ENCODE measurements at regions not wholly inside any gene's neighbourhood (a gene's known extent, or its start where the extent isn't known, plus 50 kb on each side); places are given as distances from the start of the nearest gene placed in this dataset.

- no peak for DNase-seq (ENCODE audit: low read depth)
These were observed 159.4 kb upstream of the TWIST2 start for GRCh38 chr2:238688193-238689153.

- no peak for DNase-seq (ENCODE audit: low read depth)
These were observed 158.6 kb upstream of the TWIST2 start for GRCh38 chr2:238689331-238689730.

GRCh38 chr2:238689871-238690389, 158.0 kb upstream of the TWIST2 start:
- DNase-seq (ENCODE audit: low read depth), result no peak

- DNase-seq (ENCODE audit: low read depth), result no peak
These were observed 157.4 kb upstream of the TWIST2 start for GRCh38 chr2:238690511-238690910.

- DNase-seq (ENCODE audit: low read depth), result no peak
These were observed 156.0 kb upstream of the TWIST2 start for GRCh38 chr2:238691596-238692491.

GRCh38 chr2:238692562-238692961, 155.3 kb upstream of the TWIST2 start:
- no peak for DNase-seq (ENCODE audit: low read depth)

GRCh38 chr2:238693337-238694093, 154.4 kb upstream of the TWIST2 start:
- no peak for DNase-seq (ENCODE audit: low read depth)

- no peak for DNase-seq (ENCODE audit: low read depth)
These were observed 153.6 kb upstream of the TWIST2 start for GRCh38 chr2:238694136-238694755.

- DNase-seq (ENCODE audit: low read depth), result no peak
These were observed 153.0 kb upstream of the TWIST2 start for GRCh38 chr2:238694922-238695321.

- DNase-seq (ENCODE audit: low read depth), result no peak
These were observed 152.3 kb upstream of the TWIST2 start for GRCh38 chr2:238695538-238695937.

- DNase-seq (ENCODE audit: low read depth), result no peak
These were observed 151.6 kb upstream of the TWIST2 start for GRCh38 chr2:238696331-238696730.

- no peak for DNase-seq (ENCODE audit: low read depth)
These were observed 151.1 kb upstream of the TWIST2 start for GRCh38 chr2:238696786-238697185.

- no peak for DNase-seq (ENCODE audit: low read depth)
These were observed 150.5 kb upstream of the TWIST2 start for GRCh38 chr2:238697193-238698071.

- no peak for DNase-seq (ENCODE audit: low read depth)
These were observed 149.9 kb upstream of the TWIST2 start for GRCh38 chr2:238698072-238698352.

- DNase-seq (ENCODE audit: low read depth), result no peak
These were observed 149.2 kb upstream of the TWIST2 start for GRCh38 chr2:238698451-238699306.

GRCh38 chr2:238699307-238700116, 148.4 kb upstream of the TWIST2 start:
- no peak for DNase-seq (ENCODE audit: low read depth)

- DNase-seq (ENCODE audit: low read depth), result no peak
These were observed 147.8 kb upstream of the TWIST2 start for GRCh38 chr2:238700117-238700457.

- DNase-seq (ENCODE audit: low read depth), result no peak
These were observed 147.2 kb upstream of the TWIST2 start for GRCh38 chr2:238700506-238701340.
